Adrenal gland (tissue), 5 donors: ENCODE measurements at regions not wholly inside any gene's neighbourhood (a gene's known extent, or its start where the extent isn't known, plus 50 kb on each side); places are given as distances from the start of the nearest gene placed in this dataset.

Source experiments
- POLR2A ChIP-seq, 2 donors: fragments of 450-650 bp; IDR thresholded peaks; one replicate each; pipeline ENCODE4 v1.6.1; 2017; ENCODE audit warnings: antibody characterized with exemption in 2 of 2, mild to moderate bottlenecking in 2 of 2, moderate library complexity in 1 of 2
- TF ChIP-seq, protein P1 (sequence below), 6 experiments: fragments of 450-650 bp in 4 of 6; fragments of 200-600 bp in 2 of 6; sonication (generic) in 1 of 6; IDR thresholded peaks; 1 replicate in 5 of 6; 2 replicates in 1 of 6; pipeline versions ENCODE4 v1.5.1 to v1.8.0; 2016 to 2021; ENCODE audit warnings: antibody characterized with exemption in 6 of 6, mild to moderate bottlenecking in 2 of 6, moderate library complexity in 1 of 6
- donor health status: DM: no; HTN: no; CAD: no.

DNA sequence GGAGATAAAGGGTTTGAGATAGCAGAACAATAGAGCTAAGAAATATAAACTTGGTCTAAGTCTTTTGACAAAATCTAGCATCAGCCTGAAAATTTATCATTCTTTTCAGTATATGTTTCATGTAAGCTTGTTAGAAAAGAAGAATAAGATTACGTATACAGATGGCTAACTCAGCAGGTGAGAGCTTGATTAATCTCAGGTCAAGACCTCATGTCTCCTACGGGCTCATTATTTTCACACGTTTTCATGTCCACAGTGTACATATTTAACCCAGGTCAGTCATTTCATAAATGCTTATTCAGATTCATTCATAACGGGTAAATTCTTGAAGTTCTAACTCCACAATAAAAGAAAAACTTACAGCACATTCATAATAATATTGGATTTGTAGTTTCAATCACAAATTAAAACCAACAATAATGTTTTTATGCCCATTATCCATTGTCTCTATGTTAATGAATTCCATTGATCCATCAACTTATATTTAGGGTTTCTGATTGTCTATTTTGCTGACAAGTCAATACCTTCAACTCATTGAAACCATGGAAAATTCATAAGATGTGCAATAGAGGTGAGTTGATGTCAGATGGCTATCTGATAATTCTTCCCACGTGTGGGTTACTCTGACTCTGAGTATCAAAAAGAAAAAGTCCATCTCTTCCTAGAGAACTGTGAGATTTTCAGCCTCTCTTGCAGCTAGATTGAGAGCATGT, 102.6 kb downstream of the CASP12 start:
- TF ChIP-seq, protein P1, sequence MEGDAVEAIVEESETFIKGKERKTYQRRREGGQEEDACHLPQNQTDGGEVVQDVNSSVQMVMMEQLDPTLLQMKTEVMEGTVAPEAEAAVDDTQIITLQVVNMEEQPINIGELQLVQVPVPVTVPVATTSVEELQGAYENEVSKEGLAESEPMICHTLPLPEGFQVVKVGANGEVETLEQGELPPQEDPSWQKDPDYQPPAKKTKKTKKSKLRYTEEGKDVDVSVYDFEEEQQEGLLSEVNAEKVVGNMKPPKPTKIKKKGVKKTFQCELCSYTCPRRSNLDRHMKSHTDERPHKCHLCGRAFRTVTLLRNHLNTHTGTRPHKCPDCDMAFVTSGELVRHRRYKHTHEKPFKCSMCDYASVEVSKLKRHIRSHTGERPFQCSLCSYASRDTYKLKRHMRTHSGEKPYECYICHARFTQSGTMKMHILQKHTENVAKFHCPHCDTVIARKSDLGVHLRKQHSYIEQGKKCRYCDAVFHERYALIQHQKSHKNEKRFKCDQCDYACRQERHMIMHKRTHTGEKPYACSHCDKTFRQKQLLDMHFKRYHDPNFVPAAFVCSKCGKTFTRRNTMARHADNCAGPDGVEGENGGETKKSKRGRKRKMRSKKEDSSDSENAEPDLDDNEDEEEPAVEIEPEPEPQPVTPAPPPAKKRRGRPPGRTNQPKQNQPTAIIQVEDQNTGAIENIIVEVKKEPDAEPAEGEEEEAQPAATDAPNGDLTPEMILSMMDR (IDR thresholded peaks at IDR 0.05): no peak
- no peak for TF ChIP-seq POLR2A (IDR thresholded peaks at IDR 0.05)
